ENCODE measurements at regions not wholly inside any gene's neighbourhood (a gene's known extent, or its start where the extent isn't known, plus 50 kb on each side); places are given as distances from the start of the nearest gene placed in this dataset.

GRCh38 chr4:55013431-55013955 lies 111.9 kb downstream of the KDR start:
- no peaks in the 10 kb centered on the region for H3K27me3 ChIP-seq
- H3K9me3 ChIP-seq, result no peaks in the 10 kb centered on the region
- no peak for TF ChIP-seq CTCF (IDR thresholded peaks at IDR 0.05)
- H3K4me3 ChIP-seq, result no peak overlapping the region
- DNase-seq, result no peak
- H3K9ac ChIP-seq (ENCODE audit: low read depth in 2 of 2, low read length in 2 of 2), result no peak overlapping the region
- H3K4me1 ChIP-seq, result no peaks in the 10 kb centered on the region
- intact Hi-C loops (cut with DNase I), result no loop called here
- no peak overlapping the region for H3K27ac ChIP-seq
- no peaks in the 10 kb centered on the region for H3K36me3 ChIP-seq

- Histone ChIP-seq H3K9ac (ENCODE audit: low read depth in 2 of 2, low read length in 2 of 2) (no peak overlapping the region), H3K9me3 (no peaks in the 10 kb centered on the region), H3K27me3 (no peaks in the 10 kb centered on the region), H3K36me3 (no peaks in the 10 kb centered on the region), H3K4me1 (no peaks in the 10 kb centered on the region), H3K27ac (no peak overlapping the region), H3K4me3 (no peak overlapping the region)
- intact Hi-C loops (cut with DNase I), result no loop called here
- no peak for DNase-seq
- no peak for TF ChIP-seq CTCF (IDR thresholded peaks at IDR 0.05)
Observed at GRCh38 chr4:55012363-55013230, 112.8 kb downstream of the KDR start.

GRCh38 chr4:55011761-55012160 lies 113.6 kb downstream of the KDR start:
- no peaks in the 10 kb centered on the region for H3K36me3 ChIP-seq
- H3K4me3 ChIP-seq, result no peak overlapping the region
- H3K27me3 ChIP-seq, result no peaks in the 10 kb centered on the region
- H3K4me1 ChIP-seq, result no peaks in the 10 kb centered on the region
- H3K27ac ChIP-seq, result no peak overlapping the region
- intact Hi-C loops (cut with DNase I), result no loop called here
- H3K9ac ChIP-seq (ENCODE audit: low read depth in 2 of 2, low read length in 2 of 2), result no peak overlapping the region
- DNase-seq, result no peak
- H3K9me3 ChIP-seq, result no peaks in the 10 kb centered on the region
- no peak for TF ChIP-seq CTCF (IDR thresholded peaks at IDR 0.05)

- TF ChIP-seq CTCF (IDR thresholded peaks at IDR 0.05), result no peak
- intact Hi-C loops (cut with DNase I), result no loop called here
- H3K4me1 ChIP-seq, result no peaks in the 10 kb centered on the region
- H3K4me3 ChIP-seq, result no peak overlapping the region
- H3K27me3 ChIP-seq, result no peaks in the 10 kb centered on the region
- H3K9ac ChIP-seq (ENCODE audit: low read depth in 2 of 2, low read length in 2 of 2), result no peak overlapping the region
- no peaks in the 10 kb centered on the region for H3K36me3 ChIP-seq
- H3K9me3 ChIP-seq, result no peaks in the 10 kb centered on the region
- DNase-seq, result no peak
- no peak overlapping the region for H3K27ac ChIP-seq
Observed at GRCh38 chr4:55010550-55010949, 114.8 kb downstream of the KDR start.

GRCh38 chr4:55008166-55009056 lies 117.0 kb downstream of the KDR start:
- Histone ChIP-seq H3K27ac (no peak overlapping the region), H3K36me3 (no peaks in the 10 kb centered on the region), H3K27me3 (no peaks in the 10 kb centered on the region), H3K4me1 (no peaks in the 10 kb centered on the region), H3K9me3 (no peaks in the 10 kb centered on the region), H3K4me3 (no peak overlapping the region), H3K9ac (ENCODE audit: low read depth in 2 of 2, low read length in 2 of 2) (no peak overlapping the region)
- intact Hi-C loops (cut with DNase I), result no loop called here
- DNase-seq, result no peak
- no peak for TF ChIP-seq CTCF (IDR thresholded peaks at IDR 0.05)
